Natural killer cell treated with Interleukin-12 subunit alpha and Interleukin-12 subunit beta and Interleukin-15 and Interleukin-18, amount 100 ng/mL, for 72 hours (primary cell): ENCODE measurements at regions not wholly inside any gene's neighbourhood (a gene's known extent, or its start where the extent isn't known, plus 50 kb on each side); places are given as distances from the start of the nearest gene placed in this dataset.

Experiments
- ATAC-seq, 2 donors: fragments of 150-1000 bp; cut with Tn5 transposase in 1 of 2; sonication (Bioruptor Pico), chemical (Tn5 transposase) in 1 of 2; 2 replicates each; pipeline ENCODE4 v1.10.0; 2021
- DNase-seq: peaks from one replicate; pipeline ENCODE4 v3.0.0; 2022; ENCODE audit warnings: low spot score
- H3K27ac Mint-ChIP-seq, 2 donors: 1 replicate in 1 of 2; 2 replicates in 1 of 2; pipeline ENCODE4 v1.8.0; 2022; ENCODE audit warnings: mixed read lengths in 2 of 2, mild to moderate bottlenecking in 1 of 2, moderate library complexity in 1 of 2
- H3K27me3 Mint-ChIP-seq, 2 donors: 1 replicate in 1 of 2; 2 replicates in 1 of 2; pipeline ENCODE4 v1.8.0; 2022; ENCODE audit warnings: mixed read lengths in 2 of 2
- H3K36me3 Mint-ChIP-seq: one replicate; pipeline ENCODE4 v1.8.0; 2022; ENCODE audit warnings: mixed read lengths
- H3K4me1 Mint-ChIP-seq, 2 donors: 1 replicate in 1 of 2; 2 replicates in 1 of 2; pipeline ENCODE4 v1.8.0; 2022; ENCODE audit warnings: low read depth in 2 of 2, mixed read lengths in 2 of 2, mild to moderate bottlenecking in 1 of 2
- H3K4me3 Mint-ChIP-seq: one replicate; pipeline ENCODE4 v1.8.0; 2022; ENCODE audit warnings: mixed read lengths
- H3K9me3 Mint-ChIP-seq: 2 replicates; pipeline ENCODE4 v1.8.0; 2022; ENCODE audit warnings: mixed read lengths

DNA sequence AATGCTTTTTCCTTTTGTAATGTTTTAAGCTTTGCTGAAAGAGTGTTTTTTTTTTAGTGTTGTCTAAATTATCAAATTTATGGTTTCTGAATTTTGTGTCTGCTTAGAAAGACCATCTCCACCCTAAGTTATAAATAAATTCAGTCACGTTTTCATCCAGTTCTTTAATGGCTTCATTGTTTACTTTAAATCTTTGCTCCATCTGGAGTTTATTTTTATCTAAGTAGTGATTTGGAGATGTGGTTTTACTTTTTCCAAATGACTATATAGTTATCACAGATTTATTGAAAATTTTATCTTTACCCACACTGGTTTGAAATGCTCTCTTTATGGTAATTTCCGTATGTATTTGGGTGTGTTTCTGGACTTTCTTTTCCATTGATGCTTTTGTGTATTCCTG, 577.2 kb upstream of the ZNF608 start:
- H3K27me3 Mint-ChIP-seq, result no peaks in the 10 kb centered on the region
- no peaks in the 10 kb centered on the region for H3K36me3 Mint-ChIP-seq
- no peaks in the 10 kb centered on the region for H3K4me1 Mint-ChIP-seq
- no peak for DNase-seq
- no peak for ATAC-seq
- no peak overlapping the region for H3K27ac Mint-ChIP-seq
- no peak overlapping the region for H3K4me3 Mint-ChIP-seq
- peaks cover 3% of the 10 kb centered on the region for H3K9me3 Mint-ChIP-seq

- DNase-seq (no peak), ATAC-seq (no peak)
- H3K4me3 Mint-ChIP-seq, result no peak overlapping the region
- H3K27ac Mint-ChIP-seq, result no peak overlapping the region
- H3K27me3 Mint-ChIP-seq, result no peaks in the 10 kb centered on the region
- H3K9me3 Mint-ChIP-seq, result peaks cover 3% of the 10 kb centered on the region
- no peaks in the 10 kb centered on the region for H3K4me1 Mint-ChIP-seq
- no peaks in the 10 kb centered on the region for H3K36me3 Mint-ChIP-seq
These were observed 579.2 kb upstream of the ZNF608 start for GRCh38 chr5:125325488-125326149.

GRCh38 chr5:125326150-125326510, 579.7 kb upstream of the ZNF608 start:
- no peaks in the 10 kb centered on the region for H3K4me1 Mint-ChIP-seq
- H3K27me3 Mint-ChIP-seq, result no peaks in the 10 kb centered on the region

GRCh38 chr5:125327676-125328075, 581.2 kb upstream of the ZNF608 start:
- ATAC-seq, result no peak
- no peak for DNase-seq
- Mint-ChIP-seq H3K27me3 (peaks cover 0 to 2% of the 10 kb centered on the region in 2 donors), H3K9me3 (no peaks in the 10 kb centered on the region), H3K36me3 (no peaks in the 10 kb centered on the region), H3K27ac (no peak overlapping the region), H3K4me3 (no peak overlapping the region), H3K4me1 (no peaks in the 10 kb centered on the region)

More at GRCh38 chr5:125326150-125326510, 579.7 kb upstream of the ZNF608 start:
- no peak overlapping the region for H3K4me3 Mint-ChIP-seq
- H3K27ac Mint-ChIP-seq, result no peak overlapping the region
- H3K36me3 Mint-ChIP-seq, result no peaks in the 10 kb centered on the region
- ATAC-seq (no peak), DNase-seq (no peak)
- peaks cover 3% of the 10 kb centered on the region for H3K9me3 Mint-ChIP-seq

GRCh38 chr5:125331987-125332598, 585.7 kb upstream of the ZNF608 start:
- ATAC-seq, result no peak

GRCh38 chr5:125333416-125333815, 587.0 kb upstream of the ZNF608 start:
- Mint-ChIP-seq H3K4me1 (peaks cover 0 to 4% of the 10 kb centered on the region in 2 donors), H3K9me3 (no peaks in the 10 kb centered on the region), H3K36me3 (no peaks in the 10 kb centered on the region), H3K27ac (no peak overlapping the region), H3K27me3 (peaks cover 0 to 7% of the 10 kb centered on the region in 2 donors), H3K4me3 (no peak overlapping the region)
- ATAC-seq, result no peak
- DNase-seq, result no peak

More at GRCh38 chr5:125331987-125332598, 585.7 kb upstream of the ZNF608 start:
- Mint-ChIP-seq H3K9me3 (no peaks in the 10 kb centered on the region), H3K27ac (no peak overlapping the region), H3K36me3 (no peaks in the 10 kb centered on the region), H3K4me1 (no peaks in the 10 kb centered on the region), H3K27me3 (peaks cover 0 to 7% of the 10 kb centered on the region in 2 donors), H3K4me3 (no peak overlapping the region)
- no peak for DNase-seq

DNA sequence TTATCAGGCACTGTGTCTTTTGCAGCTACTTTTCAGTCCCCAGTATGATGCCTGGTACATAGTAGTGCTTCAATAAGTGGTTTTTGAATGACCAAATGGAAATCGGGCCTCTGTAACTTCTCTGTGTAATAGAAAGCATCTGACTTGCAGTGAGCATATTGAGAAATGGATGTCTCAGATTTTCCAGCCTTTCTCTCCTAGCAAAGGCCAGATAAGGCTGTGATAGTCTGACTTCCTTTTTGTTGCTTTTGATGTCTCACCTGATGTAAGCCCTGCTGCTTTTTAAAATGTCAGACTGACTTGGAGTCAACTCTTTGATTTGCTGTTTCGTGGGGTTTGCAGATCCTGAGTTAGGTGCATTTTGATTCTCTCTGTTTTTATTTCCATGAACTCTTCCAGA, 590.0 kb upstream of the ZNF608 start:
- Mint-ChIP-seq H3K4me1 (peaks cover 0 to 14% of the 10 kb centered on the region in 2 donors), H3K27ac (no peak overlapping the region), H3K27me3 (peaks cover 0 to 5% of the 10 kb centered on the region in 2 donors), H3K36me3 (no peaks in the 10 kb centered on the region), H3K9me3 (no peaks in the 10 kb centered on the region), H3K4me3 (no peak overlapping the region)
- ATAC-seq (no peak), DNase-seq (no peak)

DNA sequence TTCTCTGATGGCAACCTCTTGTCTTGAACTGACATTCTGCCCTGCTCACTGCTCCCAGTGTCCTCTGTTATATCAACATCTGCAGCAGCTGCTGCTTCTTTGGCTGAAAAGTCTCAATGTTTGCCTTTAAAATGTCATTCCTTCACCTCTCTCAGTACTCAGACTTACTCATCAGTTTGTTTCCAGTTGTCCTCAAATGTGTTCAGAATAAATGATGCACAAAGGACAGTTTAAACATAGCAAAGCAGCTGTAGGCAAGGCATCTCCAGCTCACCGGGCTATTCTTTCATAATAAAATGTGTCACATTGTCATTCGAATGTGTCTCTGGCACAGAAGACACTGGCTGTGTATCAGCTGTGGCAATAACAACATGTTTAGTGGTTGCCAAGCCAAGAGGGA, 590.9 kb upstream of the ZNF608 start:
- H3K36me3 Mint-ChIP-seq, result no peaks in the 10 kb centered on the region
- peaks cover 0 to 4% of the 10 kb centered on the region in 2 donors for H3K27me3 Mint-ChIP-seq
- DNase-seq (no peak), ATAC-seq (no peak)
- no peak overlapping the region for H3K4me3 Mint-ChIP-seq
- H3K4me1 Mint-ChIP-seq, result peaks cover 0 to 17% of the 10 kb centered on the region in 2 donors
- H3K9me3 Mint-ChIP-seq, result peaks cover 3% of the 10 kb centered on the region
- H3K27ac Mint-ChIP-seq, result no peak overlapping the region

DNA sequence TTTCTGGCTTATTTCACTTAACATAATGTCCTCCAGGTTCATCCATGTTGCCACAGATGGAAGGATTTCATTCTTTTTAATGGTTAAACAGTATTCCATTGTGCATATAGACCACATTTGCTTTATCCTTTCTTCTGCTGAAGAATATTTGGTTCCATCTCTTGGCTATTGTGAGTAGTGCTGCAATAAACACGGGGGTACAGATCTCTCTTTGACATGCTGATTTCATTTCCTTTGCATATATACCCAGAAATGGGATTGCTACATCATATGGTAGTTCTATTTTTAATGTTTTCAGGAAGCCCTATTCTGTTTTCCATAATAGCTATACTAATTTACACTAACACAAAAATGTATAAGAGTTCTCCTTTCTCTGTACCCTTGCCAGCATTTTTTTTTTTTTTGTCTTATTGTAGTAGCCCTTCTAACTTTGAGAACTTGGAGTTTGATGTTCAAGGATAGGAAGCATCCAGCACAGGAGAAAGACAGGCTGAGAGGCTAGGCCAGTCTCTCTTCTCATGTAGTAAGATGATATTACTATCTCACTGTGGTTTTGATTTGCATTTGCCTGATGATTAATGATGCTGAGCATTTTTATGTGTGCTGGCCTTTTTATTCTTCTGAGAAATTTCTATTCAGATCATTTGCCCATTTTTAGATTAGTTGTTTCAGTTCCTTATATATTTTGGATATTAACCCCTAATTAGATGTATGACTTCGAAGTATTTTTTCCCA, 592.2 kb upstream of the ZNF608 start:
- Mint-ChIP-seq H3K9me3 (peaks cover 3% of the 10 kb centered on the region), H3K27ac (peak overlapping the region in 1 of 2 donors; percentile 51), H3K36me3 (no peaks in the 10 kb centered on the region), H3K4me1 (peaks cover 0 to 17% of the 10 kb centered on the region in 2 donors), H3K27me3 (peaks cover 0 to 3% of the 10 kb centered on the region in 2 donors), H3K4me3 (no peak overlapping the region)
- ATAC-seq (no peak), DNase-seq (no peak)

GRCh38 chr5:125341436-125341835, 595.0 kb upstream of the ZNF608 start:
- Mint-ChIP-seq H3K4me3 (no peak overlapping the region), H3K36me3 (no peaks in the 10 kb centered on the region), H3K27me3 (peaks cover 6 to 7% of the 10 kb centered on the region in 2 donors), H3K27ac (no peak overlapping the region), H3K4me1 (peaks cover 0 to 19% of the 10 kb centered on the region in 2 donors), H3K9me3 (peaks cover 9% of the 10 kb centered on the region)
- no peak for ATAC-seq
- DNase-seq, result no peak

DNA sequence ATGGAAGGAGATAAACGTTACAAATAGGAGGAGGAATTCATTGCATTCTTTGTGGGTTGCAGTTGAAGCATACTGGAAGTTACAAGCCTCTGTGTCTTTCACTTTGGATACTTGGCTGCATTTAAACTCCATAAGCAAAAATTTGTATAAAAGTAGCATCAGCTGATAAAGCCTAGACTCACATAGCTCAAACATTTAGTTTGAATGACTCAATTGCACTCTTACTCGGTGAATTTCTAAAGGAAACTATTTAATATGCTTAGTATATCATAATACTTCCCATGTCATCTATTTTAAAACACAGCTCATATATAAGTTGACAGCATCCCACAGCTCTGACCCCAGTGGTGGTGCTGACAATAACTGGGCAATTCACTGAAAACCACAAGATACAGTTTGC, 596.6 kb upstream of the ZNF608 start:
- H3K9me3 Mint-ChIP-seq, result peaks cover 9% of the 10 kb centered on the region
- ATAC-seq (no peak), DNase-seq (no peak)
- H3K27ac Mint-ChIP-seq, result no peak overlapping the region
- no peaks in the 10 kb centered on the region for H3K36me3 Mint-ChIP-seq
- H3K4me1 Mint-ChIP-seq, result peaks cover 0 to 19% of the 10 kb centered on the region in 2 donors
- H3K4me3 Mint-ChIP-seq, result no peak overlapping the region
- H3K27me3 Mint-ChIP-seq, result peaks cover 6 to 7% of the 10 kb centered on the region in 2 donors

GRCh38 chr5:125346316-125346715, 599.9 kb upstream of the ZNF608 start:
- H3K9me3 Mint-ChIP-seq, result peaks cover 9% of the 10 kb centered on the region
- no peaks in the 10 kb centered on the region for H3K36me3 Mint-ChIP-seq
- DNase-seq, result no peak
- ATAC-seq, result no peak
- H3K4me1 Mint-ChIP-seq, result peaks cover 0 to 5% of the 10 kb centered on the region in 2 donors
- no peak overlapping the region for H3K4me3 Mint-ChIP-seq
- peaks cover 6 to 7% of the 10 kb centered on the region in 2 donors for H3K27me3 Mint-ChIP-seq
- no peak overlapping the region for H3K27ac Mint-ChIP-seq

GRCh38 chr5:125348221-125348692, 601.8 kb upstream of the ZNF608 start:
- H3K27ac Mint-ChIP-seq, result no peak overlapping the region
- H3K27me3 Mint-ChIP-seq, result peaks cover 6 to 11% of the 10 kb centered on the region in 2 donors
- H3K36me3 Mint-ChIP-seq, result no peaks in the 10 kb centered on the region
- DNase-seq (no peak), ATAC-seq (no peak)
- H3K4me3 Mint-ChIP-seq, result no peak overlapping the region
- H3K9me3 Mint-ChIP-seq, result peaks cover 11% of the 10 kb centered on the region
- H3K4me1 Mint-ChIP-seq, result peaks cover 0 to 3% of the 10 kb centered on the region in 2 donors
